ENCODE measurements at regions not wholly inside any gene's neighbourhood (a gene's known extent, or its start where the extent isn't known, plus 50 kb on each side); places are given as distances from the start of the nearest gene placed in this dataset.

- no peak for TF ChIP-seq CTCF (IDR thresholded peaks at IDR 0.05)
- TF ChIP-seq ZFX (IDR thresholded peaks at IDR 0.05; ENCODE audit: borderline replicate concordance): no peak
Measured at GRCh38 chr22:48500471-48501230, 1327.0 kb downstream of the BRD1 start.
